PC-3 (cell line): ENCODE measurements at regions not wholly inside any gene's neighbourhood (a gene's known extent, or its start where the extent isn't known, plus 50 kb on each side); places are given as distances from the start of the nearest gene placed in this dataset.
"Not testable (repeated sequence)": the region's sequence is repeated elsewhere in the genome, so short reads cannot be mapped to it uniquely, and the experiment has no call there.

Experiments
- ATAC-seq: fragments of 200-7000 bp; cut with Tn5 transposase; 2 replicates; pipeline ENCODE4 v1.9.1; 2020; ENCODE audit warnings: mild to moderate bottlenecking, moderate library complexity
- BruUV-seq: library from RNA; stranded (reverse); fragments of 400-500 nt; replicated peaks from 2 replicates; lab custom pipeline; 2021; lab: Mats Ljungman, UMichigan
- CTCF ChIA-PET: fragments of 300-600 bp; sonication (Branson Sonifier 250); formaldehyde crosslinking; loops from one replicate; lab custom pipeline; 2022; ENCODE audit warnings: antibody characterized with exemption; lab: Charles Lee
- POLR2A ChIA-PET: fragments of 300-600 bp; sonication (Branson Sonifier 250); formaldehyde crosslinking; loops from one replicate; lab custom pipeline; 2022; ENCODE audit warnings: antibody characterized with exemption; ENCODE audit not compliant: unreplicated experiment; lab: Charles Lee
- DNase-seq: peaks from one replicate; pipeline ENCODE4 v3.0.0-alpha.2; 2015
- H2AFZ ChIP-seq: fragments of 300-600 bp; sonication (generic); 2 replicates; pipeline ENCODE4 v1.6.0; 2016; ENCODE audit warnings: antibody characterized with exemption, low read length
- H3F3A ChIP-seq: fragments of 300-600 bp; sonication (generic); one replicate; pipeline ENCODE4 v1.6.0; 2017; ENCODE audit warnings: antibody characterized with exemption, low read length, control low read depth, mild to moderate bottlenecking; ENCODE audit not compliant: unreplicated experiment
- H3K27ac ChIP-seq: fragments of 300-600 bp; sonication (generic); 2 replicates; pipeline ENCODE4 v1.5.1; 2016; ENCODE audit warnings: mild to moderate bottlenecking, low read length
- H3K27me3 ChIP-seq: fragments of 300-600 bp; sonication (generic); 2 replicates; pipeline ENCODE4 v1.6.1; 2016; ENCODE audit warnings: low read length, mixed read lengths
- H3K36me3 ChIP-seq: fragments of 300-600 bp; sonication (generic); 2 replicates; pipeline ENCODE4 v1.6.1; 2016; ENCODE audit warnings: low read depth, mixed run types, low read length, mixed read lengths
- H3K4me1 ChIP-seq: fragments of 300-600 bp; sonication (generic); 2 replicates; pipeline ENCODE4 v1.5.1; 2016; ENCODE audit warnings: low read length; ENCODE audit not compliant: insufficient read depth
- H3K4me2 ChIP-seq: fragments of 300-600 bp; sonication (generic); 2 replicates; pipeline ENCODE4 v1.6.0; 2016; ENCODE audit warnings: low read length
- H3K4me3 ChIP-seq: fragments of 300-600 bp; sonication (generic); 2 replicates; pipeline ENCODE4 v1.5.1; 2016; ENCODE audit warnings: mild to moderate bottlenecking, low read length, mixed read lengths
- H3K79me2 ChIP-seq: fragments of 300-600 bp; sonication (generic); 2 replicates; pipeline ENCODE4 v1.6.1; 2017; ENCODE audit warnings: low read length, mixed read lengths
- H3K9ac ChIP-seq: fragments of 300-600 bp; sonication (generic); 2 replicates; pipeline ENCODE4 v1.6.0; 2016; ENCODE audit warnings: mild to moderate bottlenecking, low read length
- H3K9me2 ChIP-seq: fragments of 300-600 bp; sonication (generic); replicated peaks from 2 replicates; pipeline ENCODE4 v1.6.1; 2016; ENCODE audit warnings: mixed run types, low read length, mixed read lengths
- H3K9me3 ChIP-seq: fragments of 300-600 bp; sonication (generic); 2 replicates; pipeline ENCODE4 v1.6.1; 2016; ENCODE audit warnings: low read length, mixed read lengths
- H4K20me1 ChIP-seq: fragments of 300-600 bp; sonication (generic); 2 replicates; pipeline ENCODE4 v1.6.1; 2016; ENCODE audit warnings: low read length, mixed read lengths
- EZH2 ChIP-seq: fragments of 300-600 bp; sonication (generic); IDR thresholded peaks from one replicate; pipeline ENCODE4 v1.6.1; 2017; ENCODE audit warnings: antibody characterized with exemption, mild to moderate bottlenecking, low read length; ENCODE audit not compliant: unreplicated experiment
- EZH2phosphoT487 ChIP-seq: fragments of 300-600 bp; sonication (generic); IDR thresholded peaks from 2 replicates; pipeline ENCODE4 v1.6.1; 2018; ENCODE audit warnings: mild to moderate bottlenecking, antibody characterized with exemption, low read length, borderline replicate concordance
- intact Hi-C: fragments of 100-400 bp; cut with micrococcal nuclease; formaldehyde crosslinking; loops from 2 replicates; pipeline ENCODE4 v1.9.0; 2023
- TF ChIP-seq, protein P1 (sequence below): fragments of 300-600 bp; sonication (generic); conservative IDR thresholded peaks from 2 replicates; pipeline ENCODE4 v1.5.1; 2017; ENCODE audit warnings: antibody characterized with exemption, low read depth, mild to moderate bottlenecking, low read length

DNA sequence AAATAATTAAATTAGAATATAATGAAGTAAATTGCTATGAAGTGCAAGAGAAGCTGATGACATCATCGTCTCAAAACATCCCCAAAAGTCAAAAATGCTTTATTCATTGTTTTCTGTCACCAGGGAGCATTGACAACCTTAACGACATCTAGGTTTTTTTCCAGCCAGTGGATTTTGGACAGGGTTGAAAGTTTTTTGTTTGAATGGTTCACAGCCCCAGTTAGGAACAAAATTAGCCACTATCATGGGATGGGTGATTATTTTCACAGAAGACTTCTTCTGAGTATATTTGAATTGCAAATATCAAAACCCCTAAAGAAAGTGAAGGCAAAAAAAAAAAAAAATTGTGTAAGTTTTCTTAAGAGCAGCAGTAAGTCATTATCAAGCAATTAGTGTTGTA lies 826.1 kb downstream of the STPG2 start:
- DNase-seq = no peak
- H3K27me3 ChIP-seq = no peaks in the 10 kb centered on the region
- no peaks in the 10 kb centered on the region for H3K79me2 ChIP-seq
- no peak overlapping the region for H3K27ac ChIP-seq
- intact Hi-C loops = no loop called here
- no peaks in the 10 kb centered on the region for H3K36me3 ChIP-seq
- no peak overlapping the region for H3K4me2 ChIP-seq
- no peak for TF ChIP-seq EZH2
- TF ChIP-seq, protein P1, sequence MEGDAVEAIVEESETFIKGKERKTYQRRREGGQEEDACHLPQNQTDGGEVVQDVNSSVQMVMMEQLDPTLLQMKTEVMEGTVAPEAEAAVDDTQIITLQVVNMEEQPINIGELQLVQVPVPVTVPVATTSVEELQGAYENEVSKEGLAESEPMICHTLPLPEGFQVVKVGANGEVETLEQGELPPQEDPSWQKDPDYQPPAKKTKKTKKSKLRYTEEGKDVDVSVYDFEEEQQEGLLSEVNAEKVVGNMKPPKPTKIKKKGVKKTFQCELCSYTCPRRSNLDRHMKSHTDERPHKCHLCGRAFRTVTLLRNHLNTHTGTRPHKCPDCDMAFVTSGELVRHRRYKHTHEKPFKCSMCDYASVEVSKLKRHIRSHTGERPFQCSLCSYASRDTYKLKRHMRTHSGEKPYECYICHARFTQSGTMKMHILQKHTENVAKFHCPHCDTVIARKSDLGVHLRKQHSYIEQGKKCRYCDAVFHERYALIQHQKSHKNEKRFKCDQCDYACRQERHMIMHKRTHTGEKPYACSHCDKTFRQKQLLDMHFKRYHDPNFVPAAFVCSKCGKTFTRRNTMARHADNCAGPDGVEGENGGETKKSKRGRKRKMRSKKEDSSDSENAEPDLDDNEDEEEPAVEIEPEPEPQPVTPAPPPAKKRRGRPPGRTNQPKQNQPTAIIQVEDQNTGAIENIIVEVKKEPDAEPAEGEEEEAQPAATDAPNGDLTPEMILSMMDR = no peak
- TF ChIP-seq EZH2phosphoT487 = no peak
- H3F3A ChIP-seq = no peaks in the 10 kb centered on the region
- no TSS peak for BruUV-seq
- ChIA-PET POLR2A (no interaction called here), CTCF (no interaction called here)
- no peaks in the 10 kb centered on the region for H3K9me3 ChIP-seq
- no peak for ATAC-seq
- H3K9me2 ChIP-seq = no peaks in the 10 kb centered on the region
- no peak overlapping the region for H3K9ac ChIP-seq
- no peaks in the 10 kb centered on the region for H3K4me1 ChIP-seq
- H4K20me1 ChIP-seq = no peaks in the 10 kb centered on the region
- no peak overlapping the region for H3K4me3 ChIP-seq
- no peak overlapping the region for H2AFZ ChIP-seq

GRCh38 chr4:97317671-97318070 lies 825.6 kb downstream of the STPG2 start:
- ChIA-PET CTCF (no interaction called here), POLR2A (no interaction called here)
- no TSS peak for BruUV-seq
- no peak for TF ChIP-seq EZH2
- TF ChIP-seq, protein P1 = no peak
- TF ChIP-seq EZH2phosphoT487 = no peak
- intact Hi-C loops = no loop called here
- no peaks in the 10 kb centered on the region for H3K9me3 ChIP-seq
- H3K9ac ChIP-seq = no peak overlapping the region
- no peak overlapping the region for H2AFZ ChIP-seq
- H4K20me1 ChIP-seq = no peaks in the 10 kb centered on the region
- H3K27ac ChIP-seq = no peak overlapping the region
- H3K4me3 ChIP-seq = no peak overlapping the region
- H3K27me3 ChIP-seq = no peaks in the 10 kb centered on the region
- no peaks in the 10 kb centered on the region for H3K79me2 ChIP-seq
- H3F3A ChIP-seq = no peaks in the 10 kb centered on the region
- no peaks in the 10 kb centered on the region for H3K9me2 ChIP-seq
- H3K4me1 ChIP-seq = no peaks in the 10 kb centered on the region
- H3K36me3 ChIP-seq = no peaks in the 10 kb centered on the region
- no peak for ATAC-seq
- DNase-seq = no peak
- no peak overlapping the region for H3K4me2 ChIP-seq

- H4K20me1 ChIP-seq, CTCF ChIA-PET, DNase-seq, BruUV-seq, H3K9me2 ChIP-seq, H3K4me2 ChIP-seq, H3K9me3 ChIP-seq, H3F3A ChIP-seq, H2AFZ ChIP-seq, H3K79me2 ChIP-seq, H3K4me3 ChIP-seq, H3K9ac ChIP-seq, H3K36me3 ChIP-seq, H3K4me1 ChIP-seq, H3K27ac ChIP-seq, H3K27me3 ChIP-seq, POLR2A ChIA-PET, ATAC-seq, intact Hi-C loops: not testable (repeated sequence)
Measured at GRCh38 chr4:97325751-97326150, 817.5 kb downstream of the STPG2 start.
